Type B pancreatic cell (in vitro differentiated cells): ENCODE measurements at regions not wholly inside any gene's neighbourhood (a gene's known extent, or its start where the extent isn't known, plus 50 kb on each side); places are given as distances from the start of the nearest gene placed in this dataset.

ENCODE experiments used
- DNase-seq: peaks from one replicate; pipeline ENCODE4 v3.0.0; 2021; ENCODE audit warnings: mixed read lengths; ENCODE audit not compliant: unreplicated experiment; ENCODE audit errors: extremely low spot score
- H3K27ac Mint-ChIP-seq: 2 replicates; pipeline ENCODE4 v1.8.0; 2021; ENCODE audit warnings: mild to moderate bottlenecking, mixed read lengths
- H3K27me3 Mint-ChIP-seq: 2 replicates; pipeline ENCODE4 v1.8.0; 2021; ENCODE audit warnings: mixed read lengths
- H3K36me3 Mint-ChIP-seq: 2 replicates; pipeline ENCODE4 v1.8.0; 2021; ENCODE audit warnings: mixed read lengths
- H3K4me1 Mint-ChIP-seq: one replicate; pipeline ENCODE4 v1.8.0; 2021; ENCODE audit warnings: mixed read lengths; ENCODE audit not compliant: unreplicated experiment
- H3K4me3 Mint-ChIP-seq: 2 replicates; pipeline ENCODE4 v1.8.0; 2021; ENCODE audit warnings: mild to moderate bottlenecking, mixed read lengths
- H3K9me3 Mint-ChIP-seq: 2 replicates; pipeline ENCODE4 v1.8.0; 2021; ENCODE audit warnings: mixed read lengths
- TF ChIP-seq, protein P1 (sequence below): fragments of 200-600 bp; sonication (generic); conservative IDR thresholded peaks from 2 replicates; pipeline ENCODE4 v1.5.0; 2021; ENCODE audit warnings: antibody characterized with exemption, mild to moderate bottlenecking

DNA sequence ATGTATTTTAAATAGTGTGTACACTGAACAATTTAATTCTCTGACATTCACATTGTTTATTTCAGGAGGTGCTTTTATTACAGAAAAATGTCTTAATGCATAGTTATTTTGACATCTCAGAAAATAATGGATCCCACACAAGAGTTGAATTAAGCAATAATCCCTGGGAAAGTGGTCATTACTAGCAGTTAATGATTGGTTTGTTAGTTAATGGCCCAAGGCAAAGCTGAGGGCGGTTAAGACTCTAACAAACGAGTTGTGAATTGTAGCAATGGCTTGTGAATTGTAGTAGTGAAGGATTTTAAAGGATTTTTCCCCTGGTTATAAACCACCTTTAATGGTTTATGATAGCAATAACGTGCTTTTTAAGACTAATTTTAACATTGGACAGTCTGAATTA, 1316.0 kb upstream of the GJE1 start:
- no peaks in the 10 kb centered on the region for H3K36me3 Mint-ChIP-seq
- H3K4me1 Mint-ChIP-seq, result peaks cover 14% of the 10 kb centered on the region
- TF ChIP-seq, protein P1, sequence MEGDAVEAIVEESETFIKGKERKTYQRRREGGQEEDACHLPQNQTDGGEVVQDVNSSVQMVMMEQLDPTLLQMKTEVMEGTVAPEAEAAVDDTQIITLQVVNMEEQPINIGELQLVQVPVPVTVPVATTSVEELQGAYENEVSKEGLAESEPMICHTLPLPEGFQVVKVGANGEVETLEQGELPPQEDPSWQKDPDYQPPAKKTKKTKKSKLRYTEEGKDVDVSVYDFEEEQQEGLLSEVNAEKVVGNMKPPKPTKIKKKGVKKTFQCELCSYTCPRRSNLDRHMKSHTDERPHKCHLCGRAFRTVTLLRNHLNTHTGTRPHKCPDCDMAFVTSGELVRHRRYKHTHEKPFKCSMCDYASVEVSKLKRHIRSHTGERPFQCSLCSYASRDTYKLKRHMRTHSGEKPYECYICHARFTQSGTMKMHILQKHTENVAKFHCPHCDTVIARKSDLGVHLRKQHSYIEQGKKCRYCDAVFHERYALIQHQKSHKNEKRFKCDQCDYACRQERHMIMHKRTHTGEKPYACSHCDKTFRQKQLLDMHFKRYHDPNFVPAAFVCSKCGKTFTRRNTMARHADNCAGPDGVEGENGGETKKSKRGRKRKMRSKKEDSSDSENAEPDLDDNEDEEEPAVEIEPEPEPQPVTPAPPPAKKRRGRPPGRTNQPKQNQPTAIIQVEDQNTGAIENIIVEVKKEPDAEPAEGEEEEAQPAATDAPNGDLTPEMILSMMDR, result no peak

DNA sequence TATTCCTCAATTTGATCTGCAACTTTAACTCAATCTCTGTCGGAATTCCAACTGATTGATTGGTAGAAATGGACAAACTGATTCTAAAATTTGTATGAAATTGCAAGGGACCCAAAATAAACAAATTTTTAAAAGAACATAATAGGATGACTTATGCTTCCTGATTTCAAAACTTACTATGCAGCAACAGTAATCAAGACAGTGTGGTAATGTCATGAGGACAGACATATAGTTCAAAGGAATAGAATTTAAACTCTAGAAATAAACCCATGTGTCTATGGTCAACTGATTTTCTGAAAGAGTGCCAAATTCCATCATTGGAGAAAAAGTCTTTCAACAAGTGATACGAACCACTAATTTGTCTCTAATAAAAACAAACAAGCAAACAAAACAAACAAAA, 1320.1 kb upstream of the GJE1 start:
- H3K4me1 Mint-ChIP-seq, result peaks cover 14% of the 10 kb centered on the region
- no peak for DNase-seq
- H3K9me3 Mint-ChIP-seq, result peaks cover 5% of the 10 kb centered on the region
- TF ChIP-seq, protein P1, result no peak
- no peaks in the 10 kb centered on the region for H3K36me3 Mint-ChIP-seq
- no peak overlapping the region for H3K27ac Mint-ChIP-seq
- H3K27me3 Mint-ChIP-seq, result no peaks in the 10 kb centered on the region
- no peak overlapping the region for H3K4me3 Mint-ChIP-seq

More for the DNA sequence above, 1316.0 kb upstream of the GJE1 start:
- no peak for DNase-seq
- Mint-ChIP-seq H3K27ac (no peak overlapping the region), H3K9me3 (no peaks in the 10 kb centered on the region), H3K27me3 (no peaks in the 10 kb centered on the region), H3K4me3 (no peak overlapping the region)

DNA sequence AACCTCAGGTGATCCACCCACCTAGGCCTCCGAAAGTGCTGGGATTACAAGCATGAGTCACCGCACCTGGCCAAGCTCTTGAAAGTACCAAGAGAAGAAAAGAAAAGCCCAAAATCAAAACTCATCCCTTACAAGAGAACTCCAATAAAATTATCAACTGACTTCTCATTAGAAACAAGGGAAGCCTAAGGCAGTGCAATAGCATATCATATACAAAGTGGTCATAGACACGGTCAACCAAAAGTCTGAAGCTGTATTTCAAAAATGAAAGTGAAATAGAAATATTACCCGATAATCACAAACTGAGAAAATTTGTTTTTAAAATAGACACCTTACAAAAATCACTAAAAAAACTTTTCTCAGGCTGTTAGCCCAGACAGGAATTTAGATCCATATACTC, 1321.1 kb upstream of the GJE1 start:
- no peaks in the 10 kb centered on the region for H3K36me3 Mint-ChIP-seq
- H3K4me3 Mint-ChIP-seq, result no peak overlapping the region
- no peaks in the 10 kb centered on the region for H3K27me3 Mint-ChIP-seq
- H3K27ac Mint-ChIP-seq, result no peak overlapping the region
- DNase-seq, result no peak
- H3K4me1 Mint-ChIP-seq, result peaks cover 5% of the 10 kb centered on the region
- TF ChIP-seq, protein P1, result no peak
- H3K9me3 Mint-ChIP-seq, result peaks cover 5% of the 10 kb centered on the region

DNA sequence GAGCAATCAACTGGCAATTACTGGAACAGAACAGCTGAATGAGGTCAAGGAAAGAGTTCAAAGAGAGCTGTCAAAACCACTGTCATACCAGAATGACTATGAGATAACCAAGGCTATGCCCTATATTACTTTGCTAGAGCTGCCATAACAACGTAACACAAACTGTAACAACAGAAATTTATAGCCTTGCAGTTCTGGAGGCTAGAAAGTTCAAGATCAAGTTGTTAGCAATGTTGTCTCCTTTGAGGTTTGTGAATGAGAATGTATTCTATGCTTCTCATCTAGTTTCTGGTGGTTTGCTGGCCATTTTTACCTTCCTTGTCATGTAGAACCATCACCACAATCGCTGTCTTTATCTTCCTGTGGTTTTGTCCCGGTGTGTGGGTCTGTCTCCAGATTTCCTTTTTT, 1323.0 kb upstream of the GJE1 start:
- H3K4me3 Mint-ChIP-seq, result no peak overlapping the region
- TF ChIP-seq, protein P1, result no peak
- DNase-seq, result no peak
- H3K4me1 Mint-ChIP-seq, result no peaks in the 10 kb centered on the region
- H3K27me3 Mint-ChIP-seq, result no peaks in the 10 kb centered on the region
- H3K9me3 Mint-ChIP-seq, result peaks cover 5% of the 10 kb centered on the region
- no peak overlapping the region for H3K27ac Mint-ChIP-seq
- no peaks in the 10 kb centered on the region for H3K36me3 Mint-ChIP-seq

DNA sequence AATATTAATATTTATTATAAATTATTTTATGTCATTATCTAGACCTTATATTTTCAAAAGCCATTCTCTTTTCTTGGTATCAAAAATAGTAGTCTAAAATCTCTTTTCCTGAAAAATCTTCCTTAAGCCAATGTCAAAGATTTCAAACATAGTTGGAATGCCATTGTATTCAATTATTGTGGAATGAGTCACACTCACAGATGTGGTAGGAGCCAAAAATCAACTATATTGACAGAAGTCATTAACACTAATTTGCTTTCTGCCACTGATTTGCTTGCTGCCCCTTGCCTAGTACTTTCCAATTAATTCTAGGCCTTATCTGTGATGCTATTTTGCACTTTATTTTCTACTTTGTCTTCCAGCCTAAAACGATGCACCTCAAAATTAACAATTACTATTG, 1326.3 kb upstream of the GJE1 start:
- TF ChIP-seq, protein P1, result no peak
- no peak for DNase-seq
- Mint-ChIP-seq H3K36me3 (no peaks in the 10 kb centered on the region), H3K9me3 (peaks cover 5% of the 10 kb centered on the region), H3K27me3 (no peaks in the 10 kb centered on the region), H3K4me3 (no peak overlapping the region), H3K27ac (no peak overlapping the region), H3K4me1 (peaks cover 6% of the 10 kb centered on the region)

DNA sequence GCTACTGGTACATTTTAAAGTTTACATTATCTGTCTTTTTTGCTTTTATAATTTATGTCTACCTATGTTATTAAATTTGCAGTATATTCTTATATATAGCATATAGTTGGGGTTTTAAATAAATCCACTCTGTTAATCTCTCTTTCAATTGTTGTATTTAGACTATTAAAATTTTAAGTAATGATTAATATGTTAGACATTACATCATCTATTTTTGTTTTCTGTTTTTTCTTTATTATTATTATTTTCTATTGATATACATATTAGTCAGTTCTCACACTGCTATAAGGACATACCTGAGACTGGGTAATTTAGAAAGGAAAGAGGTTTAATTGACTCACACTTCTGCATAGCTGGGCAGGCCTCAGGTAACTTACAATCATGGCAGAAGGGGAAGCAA, 1338.2 kb upstream of the GJE1 start:
- Mint-ChIP-seq H3K27me3 (no peaks in the 10 kb centered on the region), H3K4me1 (no peaks in the 10 kb centered on the region), H3K36me3 (no peaks in the 10 kb centered on the region), H3K9me3 (peaks cover 3% of the 10 kb centered on the region), H3K4me3 (no peak overlapping the region), H3K27ac (no peak overlapping the region)
- TF ChIP-seq, protein P1, result no peak
- DNase-seq, result no peak
